ENCODE measurements at regions not wholly inside any gene's neighbourhood (a gene's known extent, or its start where the extent isn't known, plus 50 kb on each side); places are given as distances from the start of the nearest gene placed in this dataset.

- no peaks in the 10 kb centered on the region for H3K9me3 ChIP-seq (ENCODE audit: low read length)
- H3K27ac ChIP-seq (ENCODE audit: low read depth, low read length): no peak overlapping the region
- no peaks in the 10 kb centered on the region for H3K36me3 ChIP-seq (ENCODE audit: insufficient read depth, low read length)
- H3K27me3 ChIP-seq (ENCODE audit: insufficient read depth, low read length, poor library complexity, severe bottlenecking): no peaks in the 10 kb centered on the region
- H3K4me3 ChIP-seq (ENCODE audit: low read length): no peak overlapping the region
- H3K9me3 Mint-ChIP-seq: no peaks in the 10 kb centered on the region
- peaks cover 20 to 45% of the 10 kb centered on the region in 2 donors for H3K27me3 Mint-ChIP-seq
- no peak overlapping the region for H3K27ac Mint-ChIP-seq
- DNase-seq: peak; percentile 24 to 58 (median 34)
- H3K36me3 Mint-ChIP-seq: no peaks in the 10 kb centered on the region
- peaks cover 5 to 6% (median 6%) of the 10 kb centered on the region in 3 donors for H3K4me1 Mint-ChIP-seq
- peak overlapping the region in 5 of 7 donors; percentile 30 to 64 (median 38) for H3K4me3 Mint-ChIP-seq
- no peaks in the 10 kb centered on the region for H3K4me1 ChIP-seq (ENCODE audit: insufficient read depth, low read length)
- ChIA-PET POLR2A (no interaction called here), CTCF (interaction anchor here (0.7 to 2.3 kb wide), 10 partner anchors 9 to 154 kb away, joined by 3 to 7 read pairs (median 4); no protein-coding TSS in a partner anchor)
Measured at GRCh38 chr2:118202707-118203303, 114.5 kb downstream of the INSIG2 start.

GRCh38 chr2:118198268-118198667 is 110.0 kb downstream of the INSIG2 start:
- Mint-ChIP-seq H3K4me3 (no peak overlapping the region), H3K27me3 (peaks cover 11 to 19% of the 10 kb centered on the region in 2 donors), H3K4me1 (peaks cover 5 to 6% (median 6%) of the 10 kb centered on the region in 3 donors), H3K36me3 (no peaks in the 10 kb centered on the region), H3K9me3 (no peaks in the 10 kb centered on the region), H3K27ac (no peak overlapping the region)
- ChIA-PET POLR2A (no interaction called here), CTCF (no interaction called here)
- no peak overlapping the region for H3K4me3 ChIP-seq (ENCODE audit: low read length)
- no peaks in the 10 kb centered on the region for H3K36me3 ChIP-seq (ENCODE audit: insufficient read depth, low read length)
- no peaks in the 10 kb centered on the region for H3K27me3 ChIP-seq (ENCODE audit: insufficient read depth, low read length, poor library complexity, severe bottlenecking)
- no peaks in the 10 kb centered on the region for H3K9me3 ChIP-seq (ENCODE audit: low read length)
- H3K4me1 ChIP-seq (ENCODE audit: insufficient read depth, low read length): no peaks in the 10 kb centered on the region
- H3K27ac ChIP-seq (ENCODE audit: low read depth, low read length): no peak overlapping the region
- no peak for DNase-seq

GRCh38 chr2:118197011-118197675 is 108.9 kb downstream of the INSIG2 start:
- ChIA-PET POLR2A (no interaction called here), CTCF (no interaction called here)
- Mint-ChIP-seq H3K9me3 (no peaks in the 10 kb centered on the region), H3K27ac (peak overlapping the region in 1 of 8 donors; percentile 2), H3K4me3 (no peak overlapping the region), H3K4me1 (no peaks in the 10 kb centered on the region), H3K36me3 (no peaks in the 10 kb centered on the region), H3K27me3 (peaks cover 9 to 12% of the 10 kb centered on the region in 2 donors)
- Histone ChIP-seq H3K4me1 (ENCODE audit: insufficient read depth, low read length) (no peaks in the 10 kb centered on the region), H3K36me3 (ENCODE audit: insufficient read depth, low read length) (no peaks in the 10 kb centered on the region), H3K4me3 (ENCODE audit: low read length) (no peak overlapping the region), H3K27ac (ENCODE audit: low read depth, low read length) (no peak overlapping the region), H3K9me3 (ENCODE audit: low read length) (no peaks in the 10 kb centered on the region), H3K27me3 (ENCODE audit: insufficient read depth, low read length, poor library complexity, severe bottlenecking) (no peaks in the 10 kb centered on the region)
- DNase-seq: no peak

GRCh38 chr2:118190474-118190873 is 102.2 kb downstream of the INSIG2 start:
- Histone ChIP-seq H3K4me3 (ENCODE audit: low read length) (no peak overlapping the region), H3K36me3 (ENCODE audit: insufficient read depth, low read length) (no peaks in the 10 kb centered on the region), H3K4me1 (ENCODE audit: insufficient read depth, low read length) (peaks cover 3% of the 10 kb centered on the region), H3K27ac (ENCODE audit: low read depth, low read length) (no peak overlapping the region), H3K27me3 (ENCODE audit: insufficient read depth, low read length, poor library complexity, severe bottlenecking) (no peaks in the 10 kb centered on the region), H3K9me3 (ENCODE audit: low read length) (no peaks in the 10 kb centered on the region)
- Mint-ChIP-seq H3K27me3 (peaks cover 0 to 2% of the 10 kb centered on the region in 2 donors), H3K4me1 (peaks cover 11 to 16% (median 15%) of the 10 kb centered on the region in 3 donors), H3K4me3 (no peak overlapping the region), H3K9me3 (no peaks in the 10 kb centered on the region), H3K36me3 (peaks cover 0 to 8% (median 0%) of the 10 kb centered on the region in 3 donors), H3K27ac (no peak overlapping the region)
- ChIA-PET CTCF (no interaction called here), POLR2A (no interaction called here)
- no peak for DNase-seq

GRCh38 chr2:118186858-118187254 is 98.6 kb downstream of the INSIG2 start:
- Histone ChIP-seq H3K9me3 (ENCODE audit: low read length) (no peaks in the 10 kb centered on the region), H3K27me3 (ENCODE audit: insufficient read depth, low read length, poor library complexity, severe bottlenecking) (no peaks in the 10 kb centered on the region), H3K4me1 (ENCODE audit: insufficient read depth, low read length) (peaks cover 10% of the 10 kb centered on the region), H3K27ac (ENCODE audit: low read depth, low read length) (no peak overlapping the region), H3K4me3 (ENCODE audit: low read length) (peak overlapping the region; percentile 69), H3K36me3 (ENCODE audit: insufficient read depth, low read length) (no peaks in the 10 kb centered on the region)
- Mint-ChIP-seq H3K9me3 (no peaks in the 10 kb centered on the region), H3K4me1 (peaks cover 19 to 24% (median 21%) of the 10 kb centered on the region in 3 donors), H3K36me3 (peaks cover 0 to 8% (median 0%) of the 10 kb centered on the region in 3 donors), H3K4me3 (peak overlapping the region; percentile 88 to 97 (median 93)), H3K27ac (peak overlapping the region in 7 of 8 donors; percentile 64 to 96 (median 90)), H3K27me3 (no peaks in the 10 kb centered on the region)
- ChIA-PET CTCF (interaction anchor here (1.2 to 2.6 kb wide), 6 partner anchors 16 to 372 kb away, joined by 3 to 7 read pairs (median 6); partner anchors contain the start of genes DDX18 and INSIG2), POLR2A (interaction anchor here (0.6 to 1.9 kb wide), 4 partner anchors 8 to 372 kb away, joined by 3 to 6 read pairs (median 4); partner anchors contain the start of gene DDX18)
- DNase-seq: no peak

GRCh38 chr2:118186110-118186857 is 98.0 kb downstream of the INSIG2 start:
- POLR2A ChIA-PET: interaction anchor here (0.6 to 1.9 kb wide), 4 partner anchors 8 to 372 kb away, joined by 3 to 6 read pairs (median 4); partner anchors contain the start of gene DDX18
- Mint-ChIP-seq H3K27me3 (no peaks in the 10 kb centered on the region), H3K4me3 (peak overlapping the region; percentile 88 to 97 (median 93)), H3K36me3 (peaks cover 0 to 8% (median 0%) of the 10 kb centered on the region in 3 donors), H3K9me3 (no peaks in the 10 kb centered on the region), H3K4me1 (peaks cover 19 to 24% (median 21%) of the 10 kb centered on the region in 3 donors), H3K27ac (peak overlapping the region; percentile 78 to 99 (median 94))
- Histone ChIP-seq H3K27me3 (ENCODE audit: insufficient read depth, low read length, poor library complexity, severe bottlenecking) (no peaks in the 10 kb centered on the region), H3K36me3 (ENCODE audit: insufficient read depth, low read length) (no peaks in the 10 kb centered on the region), H3K4me3 (ENCODE audit: low read length) (peak overlapping the region; percentile 69), H3K9me3 (ENCODE audit: low read length) (no peaks in the 10 kb centered on the region), H3K27ac (ENCODE audit: low read depth, low read length) (peak overlapping the region; percentile 68), H3K4me1 (ENCODE audit: insufficient read depth, low read length) (peaks cover 10% of the 10 kb centered on the region)
- peak; percentile 74 to 90 (median 87) for DNase-seq
- CTCF ChIA-PET: interaction anchor here (0.9 to 2.6 kb wide), 7 partner anchors 10 to 372 kb away, joined by 3 to 7 read pairs (median 6); partner anchors contain the start of genes DDX18 and INSIG2

GRCh38 chr2:118185210-118186109 is 97.2 kb downstream of the INSIG2 start:
- Mint-ChIP-seq H3K27me3 (no peaks in the 10 kb centered on the region), H3K36me3 (peaks cover 0 to 8% (median 0%) of the 10 kb centered on the region in 3 donors), H3K4me1 (peaks cover 19 to 24% (median 21%) of the 10 kb centered on the region in 3 donors), H3K27ac (peak overlapping the region; percentile 78 to 99 (median 94)), H3K9me3 (no peaks in the 10 kb centered on the region), H3K4me3 (peak overlapping the region; percentile 88 to 97 (median 93))
- H3K27me3 ChIP-seq (ENCODE audit: insufficient read depth, low read length, poor library complexity, severe bottlenecking): no peaks in the 10 kb centered on the region
- H3K36me3 ChIP-seq (ENCODE audit: insufficient read depth, low read length): no peaks in the 10 kb centered on the region
- peaks cover 10% of the 10 kb centered on the region for H3K4me1 ChIP-seq (ENCODE audit: insufficient read depth, low read length)
- DNase-seq: peak in 4 of 5 donors; percentile 18 to 59 (median 39)
- POLR2A ChIA-PET: interaction anchor here (1.0 to 1.9 kb wide), 2 partner anchors 9 to 371 kb away, joined by 4 to 6 read pairs; partner anchors contain the start of gene DDX18
- no peaks in the 10 kb centered on the region for H3K9me3 ChIP-seq (ENCODE audit: low read length)
- CTCF ChIA-PET: interaction anchor here (0.9 to 2.6 kb wide), 5 partner anchors 9 to 182 kb away, joined by 3 to 7 read pairs (median 6); partner anchors contain the start of gene INSIG2
- peak overlapping the region; percentile 68 for H3K27ac ChIP-seq (ENCODE audit: low read depth, low read length)
- H3K4me3 ChIP-seq (ENCODE audit: low read length): peak overlapping the region; percentile 69
